Nephron (organoid): ENCODE measurements at regions not wholly inside any gene's neighbourhood (a gene's known extent, or its start where the extent isn't known, plus 50 kb on each side); places are given as distances from the start of the nearest gene placed in this dataset.
A peak's percentile ranks its signal among the peaks of the same experiment; 100 is the strongest.

ENCODE experiments used
- H3K27ac Mint-ChIP-seq, 3 experiments: 2 replicates each; pipeline ENCODE4 v1.8.0; 2020; ENCODE audit warnings: mixed read lengths in 3 of 3, mild to moderate bottlenecking in 2 of 3, moderate library complexity in 1 of 3
- H3K27me3 Mint-ChIP-seq: 2 replicates; pipeline ENCODE4 v1.8.0; 2021; ENCODE audit warnings: low read depth, mild to moderate bottlenecking, moderate library complexity, mixed read lengths
- H3K36me3 Mint-ChIP-seq: 2 replicates; pipeline ENCODE4 v1.8.0; 2020; ENCODE audit warnings: low read depth, mixed read lengths
- H3K4me1 Mint-ChIP-seq: 2 replicates; pipeline ENCODE4 v1.8.0; 2020; ENCODE audit warnings: mixed read lengths
- H3K4me3 Mint-ChIP-seq, 3 experiments: 2 replicates each; pipeline ENCODE4 v1.8.0; 2020; ENCODE audit warnings: mild to moderate bottlenecking in 3 of 3, mixed read lengths in 3 of 3, moderate library complexity in 2 of 3
- H3K9me3 Mint-ChIP-seq: 2 replicates; pipeline ENCODE4 v1.8.0; 2020; ENCODE audit warnings: mixed read lengths
- TF ChIP-seq, protein P1 (sequence below), 3 experiments: fragments of 200-600 bp; sonication (generic); IDR thresholded peaks; one replicate each; pipeline ENCODE4 v1.5.0; 2021; ENCODE audit warnings: antibody characterized with exemption in 3 of 3; ENCODE audit not compliant: unreplicated experiment in 3 of 3

DNA sequence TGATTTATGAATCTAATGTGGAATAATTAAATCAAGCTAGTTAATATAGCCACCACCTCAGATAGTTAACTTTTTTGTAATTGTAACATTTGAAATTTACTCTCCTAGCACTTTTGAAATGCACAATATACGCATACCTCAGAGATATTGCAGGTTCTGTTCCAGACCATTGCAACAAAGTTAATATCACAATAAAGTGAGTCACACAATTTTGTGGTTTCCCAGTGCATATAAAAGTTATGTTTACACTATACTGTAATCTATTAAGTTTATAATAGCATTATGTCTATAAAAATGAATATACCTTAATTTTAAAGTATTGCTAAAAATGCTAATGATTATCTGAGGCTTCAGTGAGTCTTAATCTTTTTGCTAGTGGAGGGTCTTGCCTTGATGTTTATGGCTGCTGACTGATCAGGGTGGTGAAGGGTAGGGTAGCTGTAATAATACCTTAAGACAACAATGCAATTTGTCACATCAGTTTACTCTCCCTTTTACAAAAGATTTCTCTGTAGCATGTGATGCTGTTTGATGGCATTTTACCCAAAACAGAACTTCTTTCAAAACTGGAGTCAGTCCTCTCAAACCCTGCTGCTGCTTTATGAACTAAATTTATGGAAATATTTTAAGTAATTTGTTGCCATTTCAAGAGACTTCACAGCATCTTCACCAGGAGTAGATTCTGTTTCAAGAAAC is 235.1 kb upstream of the ADAMTSL1 start:
- Mint-ChIP-seq H3K9me3 (peaks cover 14% of the 10 kb centered on the region), H3K27me3 (peaks cover 44% of the 10 kb centered on the region), H3K27ac (no peak overlapping the region), H3K4me1 (peaks cover 5% of the 10 kb centered on the region), H3K4me3 (no peak overlapping the region), H3K36me3 (peaks cover 5% of the 10 kb centered on the region)
- TF ChIP-seq, protein P1, sequence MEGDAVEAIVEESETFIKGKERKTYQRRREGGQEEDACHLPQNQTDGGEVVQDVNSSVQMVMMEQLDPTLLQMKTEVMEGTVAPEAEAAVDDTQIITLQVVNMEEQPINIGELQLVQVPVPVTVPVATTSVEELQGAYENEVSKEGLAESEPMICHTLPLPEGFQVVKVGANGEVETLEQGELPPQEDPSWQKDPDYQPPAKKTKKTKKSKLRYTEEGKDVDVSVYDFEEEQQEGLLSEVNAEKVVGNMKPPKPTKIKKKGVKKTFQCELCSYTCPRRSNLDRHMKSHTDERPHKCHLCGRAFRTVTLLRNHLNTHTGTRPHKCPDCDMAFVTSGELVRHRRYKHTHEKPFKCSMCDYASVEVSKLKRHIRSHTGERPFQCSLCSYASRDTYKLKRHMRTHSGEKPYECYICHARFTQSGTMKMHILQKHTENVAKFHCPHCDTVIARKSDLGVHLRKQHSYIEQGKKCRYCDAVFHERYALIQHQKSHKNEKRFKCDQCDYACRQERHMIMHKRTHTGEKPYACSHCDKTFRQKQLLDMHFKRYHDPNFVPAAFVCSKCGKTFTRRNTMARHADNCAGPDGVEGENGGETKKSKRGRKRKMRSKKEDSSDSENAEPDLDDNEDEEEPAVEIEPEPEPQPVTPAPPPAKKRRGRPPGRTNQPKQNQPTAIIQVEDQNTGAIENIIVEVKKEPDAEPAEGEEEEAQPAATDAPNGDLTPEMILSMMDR (IDR thresholded peaks at IDR 0.05; ENCODE audit: unreplicated experiment in 3 of 3): no peak

DNA sequence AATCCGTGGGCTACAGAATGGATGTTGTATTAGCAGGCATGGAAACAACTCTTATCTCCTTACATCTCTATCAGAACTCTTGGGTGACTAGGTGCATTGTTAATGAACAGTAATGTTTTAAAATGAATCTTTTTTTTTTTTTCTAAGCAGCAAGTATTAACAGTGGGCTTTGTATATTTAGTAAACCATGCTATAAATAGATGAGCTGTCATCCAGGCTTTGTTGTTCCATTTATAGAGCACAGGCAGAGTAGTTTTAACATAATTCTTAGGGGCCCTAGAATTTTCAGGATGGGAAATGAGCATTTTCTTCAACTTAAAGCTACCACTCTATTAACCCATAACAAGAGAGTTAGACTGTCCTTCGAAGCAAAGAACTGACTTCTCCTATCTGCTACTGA is 233.7 kb upstream of the ADAMTSL1 start:
- TF ChIP-seq, protein P1 (IDR thresholded peaks at IDR 0.05; ENCODE audit: unreplicated experiment in 3 of 3): no peak
- Mint-ChIP-seq H3K36me3 (peaks cover 5% of the 10 kb centered on the region), H3K4me1 (peaks cover 5% of the 10 kb centered on the region), H3K27me3 (peaks cover 43% of the 10 kb centered on the region), H3K9me3 (peaks cover 22% of the 10 kb centered on the region), H3K27ac (no peak overlapping the region), H3K4me3 (no peak overlapping the region)

DNA sequence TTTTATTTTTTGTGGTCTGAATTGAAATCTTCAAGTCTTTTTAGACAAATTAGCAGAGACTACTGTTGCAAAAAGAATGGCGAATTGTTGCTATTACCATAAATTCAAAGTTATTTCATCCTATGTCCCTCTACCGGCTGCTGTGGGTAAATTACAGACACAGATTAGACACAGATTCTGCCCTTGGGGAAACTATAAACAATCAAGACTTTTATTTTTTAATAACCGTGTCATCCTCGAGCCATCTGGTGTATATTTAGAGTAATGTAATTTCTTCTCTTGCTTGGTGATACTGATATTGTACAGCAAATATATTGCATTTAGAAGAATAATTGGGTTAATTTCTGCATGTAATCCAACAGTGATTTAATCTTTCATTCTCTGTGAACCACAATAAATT is 228.0 kb upstream of the ADAMTSL1 start:
- Mint-ChIP-seq H3K27ac (peak overlapping the region in 1 of 3 experiments; percentile 67), H3K27me3 (peaks cover 24% of the 10 kb centered on the region), H3K4me1 (no peaks in the 10 kb centered on the region), H3K4me3 (no peak overlapping the region), H3K9me3 (peaks cover 27% of the 10 kb centered on the region), H3K36me3 (peaks cover 5% of the 10 kb centered on the region)
- TF ChIP-seq, protein P1 (IDR thresholded peaks at IDR 0.05; ENCODE audit: unreplicated experiment in 3 of 3): peak; percentile 24 to 28 (median 27)

DNA sequence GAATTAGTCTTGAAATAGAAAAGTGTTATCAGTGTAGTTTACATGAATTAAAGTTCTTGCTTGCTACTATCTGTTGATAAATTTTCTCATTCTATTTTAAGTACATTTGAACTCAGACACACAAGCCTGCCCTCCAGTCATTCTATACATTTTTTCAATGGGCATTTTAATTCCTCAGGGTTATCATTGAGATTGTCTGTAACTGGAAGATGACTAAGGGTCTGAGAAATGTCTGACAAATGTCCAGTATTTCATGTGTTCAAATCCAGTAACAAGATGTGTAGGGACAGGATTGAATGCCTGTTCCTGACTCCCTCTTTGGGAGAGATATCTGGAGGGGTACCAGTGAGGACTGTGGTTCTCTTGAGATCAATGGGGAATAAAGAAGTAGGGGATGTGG is 223.9 kb upstream of the ADAMTSL1 start:
- H3K4me3 Mint-ChIP-seq: no peak overlapping the region
- H3K27me3 Mint-ChIP-seq: peaks cover 10% of the 10 kb centered on the region
- H3K36me3 Mint-ChIP-seq: no peaks in the 10 kb centered on the region
- H3K4me1 Mint-ChIP-seq: peaks cover 3% of the 10 kb centered on the region
- TF ChIP-seq, protein P1 (IDR thresholded peaks at IDR 0.05; ENCODE audit: unreplicated experiment in 3 of 3): no peak
- peaks cover 5% of the 10 kb centered on the region for H3K9me3 Mint-ChIP-seq
- H3K27ac Mint-ChIP-seq: no peak overlapping the region

DNA sequence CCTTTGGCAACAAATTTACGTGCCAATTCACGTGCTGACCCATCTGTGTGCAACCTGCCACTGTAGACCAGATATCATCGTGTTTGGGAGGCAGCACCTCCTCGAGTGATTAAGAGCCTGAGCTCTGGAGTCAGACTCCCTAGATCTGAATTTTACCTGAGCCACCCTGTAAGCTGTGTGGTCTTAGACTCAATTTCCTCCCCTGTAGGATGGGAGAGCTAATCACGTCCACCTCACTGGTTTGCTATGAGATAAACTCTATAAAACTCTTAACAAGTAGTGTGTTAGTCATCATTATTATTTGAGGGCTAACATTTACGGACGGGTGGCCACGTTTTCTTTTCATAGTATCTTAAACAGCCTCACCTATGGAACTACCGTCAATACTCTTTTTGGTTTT is 220.0 kb upstream of the ADAMTSL1 start:
- peaks cover 19% of the 10 kb centered on the region for H3K4me1 Mint-ChIP-seq
- H3K27ac Mint-ChIP-seq: no peak overlapping the region
- H3K4me3 Mint-ChIP-seq: no peak overlapping the region
- H3K9me3 Mint-ChIP-seq: peaks cover 3% of the 10 kb centered on the region
- peaks cover under 1% of the 10 kb centered on the region for H3K27me3 Mint-ChIP-seq
- TF ChIP-seq, protein P1 (IDR thresholded peaks at IDR 0.05; ENCODE audit: unreplicated experiment in 3 of 3): no peak
- H3K36me3 Mint-ChIP-seq: no peaks in the 10 kb centered on the region

DNA sequence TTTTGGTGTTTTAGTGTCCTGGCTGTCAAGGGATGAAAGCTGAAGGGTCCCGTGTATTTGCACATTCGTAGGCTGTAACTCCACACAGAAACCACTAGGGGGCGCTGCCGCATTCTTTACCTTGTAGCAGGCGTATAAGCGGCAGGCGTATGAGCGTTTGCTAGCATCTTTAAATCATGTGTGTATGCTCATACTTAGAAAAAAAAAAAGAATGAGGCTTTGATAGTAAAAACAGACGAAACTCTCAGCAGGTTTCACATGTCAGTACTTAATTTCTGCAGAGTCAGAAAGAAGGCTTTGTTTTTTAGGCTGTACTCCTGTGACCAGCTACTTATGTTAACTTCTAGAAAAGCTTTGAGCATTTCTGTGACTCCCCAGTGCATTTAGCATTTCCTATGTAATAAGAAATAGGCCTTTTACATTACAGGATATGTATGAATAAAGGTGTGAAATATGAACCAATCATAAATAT is 218.8 kb upstream of the ADAMTSL1 start:
- H3K4me3 Mint-ChIP-seq: no peak overlapping the region
- TF ChIP-seq, protein P1 (IDR thresholded peaks at IDR 0.05; ENCODE audit: unreplicated experiment in 3 of 3): peak; percentile 94 to 99 (median 96)
- H3K27ac Mint-ChIP-seq: peak overlapping the region; percentile 71 to 83 (median 80)
- peaks cover 19% of the 10 kb centered on the region for H3K4me1 Mint-ChIP-seq
- H3K27me3 Mint-ChIP-seq: no peaks in the 10 kb centered on the region
- H3K9me3 Mint-ChIP-seq: peaks cover under 1% of the 10 kb centered on the region
- H3K36me3 Mint-ChIP-seq: no peaks in the 10 kb centered on the region
